ENCODE measurements at regions not wholly inside any gene's neighbourhood (a gene's known extent, or its start where the extent isn't known, plus 50 kb on each side); places are given as distances from the start of the nearest gene placed in this dataset.
"Not testable (repeated sequence)": the region's sequence is repeated elsewhere in the genome, so short reads cannot be mapped to it uniquely, and the experiment has no call there.

GRCh38 chr5:119961993-119962392 lies 332.6 kb downstream of the FAM170A start:
- DNase-seq (ENCODE audit: unreplicated experiment) = no peak
- intact Hi-C loops (cut with micrococcal nuclease) = no loop called here

GRCh38 chr5:119966028-119966427 lies 336.7 kb downstream of the FAM170A start:
- no peaks in the 10 kb centered on the region for H3K36me3 Mint-ChIP-seq (ENCODE audit: insufficient read depth, unreplicated experiment)
- H3K27ac Mint-ChIP-seq (ENCODE audit: low read depth, unreplicated experiment) = no peak overlapping the region
- H3K9me3 Mint-ChIP-seq (ENCODE audit: unreplicated experiment) = no peaks in the 10 kb centered on the region
- H3K4me1 Mint-ChIP-seq (ENCODE audit: insufficient read depth, unreplicated experiment) = no peaks in the 10 kb centered on the region
- no peak overlapping the region for H3K4me3 Mint-ChIP-seq (ENCODE audit: unreplicated experiment)
- ChIA-PET POLR2A (no interaction called here), CTCF (interaction anchor here (0.6 kb wide), 1 partner anchor 458 kb away, joined by 3 read pairs; no protein-coding TSS in a partner anchor)
- intact Hi-C loops (cut with micrococcal nuclease) = no loop called here
- no peaks in the 10 kb centered on the region for H3K27me3 Mint-ChIP-seq (ENCODE audit: insufficient read depth, unreplicated experiment)
- no TSS peak for BruUV-seq (replicated peaks)
- DNase-seq (ENCODE audit: unreplicated experiment) = no peak
- TF ChIP-seq, protein P1, sequence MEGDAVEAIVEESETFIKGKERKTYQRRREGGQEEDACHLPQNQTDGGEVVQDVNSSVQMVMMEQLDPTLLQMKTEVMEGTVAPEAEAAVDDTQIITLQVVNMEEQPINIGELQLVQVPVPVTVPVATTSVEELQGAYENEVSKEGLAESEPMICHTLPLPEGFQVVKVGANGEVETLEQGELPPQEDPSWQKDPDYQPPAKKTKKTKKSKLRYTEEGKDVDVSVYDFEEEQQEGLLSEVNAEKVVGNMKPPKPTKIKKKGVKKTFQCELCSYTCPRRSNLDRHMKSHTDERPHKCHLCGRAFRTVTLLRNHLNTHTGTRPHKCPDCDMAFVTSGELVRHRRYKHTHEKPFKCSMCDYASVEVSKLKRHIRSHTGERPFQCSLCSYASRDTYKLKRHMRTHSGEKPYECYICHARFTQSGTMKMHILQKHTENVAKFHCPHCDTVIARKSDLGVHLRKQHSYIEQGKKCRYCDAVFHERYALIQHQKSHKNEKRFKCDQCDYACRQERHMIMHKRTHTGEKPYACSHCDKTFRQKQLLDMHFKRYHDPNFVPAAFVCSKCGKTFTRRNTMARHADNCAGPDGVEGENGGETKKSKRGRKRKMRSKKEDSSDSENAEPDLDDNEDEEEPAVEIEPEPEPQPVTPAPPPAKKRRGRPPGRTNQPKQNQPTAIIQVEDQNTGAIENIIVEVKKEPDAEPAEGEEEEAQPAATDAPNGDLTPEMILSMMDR (IDR thresholded peaks at IDR 0.05; ENCODE audit: unreplicated experiment) = no peak

More at GRCh38 chr5:119961993-119962392, 332.6 kb downstream of the FAM170A start:
- TF ChIP-seq, protein P1 (IDR thresholded peaks at IDR 0.05; ENCODE audit: unreplicated experiment) = no peak
- H3K9me3 Mint-ChIP-seq (ENCODE audit: unreplicated experiment) = no peaks in the 10 kb centered on the region
- BruUV-seq (replicated peaks) = no TSS peak
- POLR2A ChIA-PET = no interaction called here
- CTCF ChIA-PET = interaction anchor here (0.7 kb wide), 1 partner anchor 994 kb away, joined by 3 read pairs; no protein-coding TSS in a partner anchor
- H3K4me1 Mint-ChIP-seq (ENCODE audit: insufficient read depth, unreplicated experiment) = no peaks in the 10 kb centered on the region
- no peaks in the 10 kb centered on the region for H3K36me3 Mint-ChIP-seq (ENCODE audit: insufficient read depth, unreplicated experiment)
- no peak overlapping the region for H3K27ac Mint-ChIP-seq (ENCODE audit: low read depth, unreplicated experiment)
- H3K27me3 Mint-ChIP-seq (ENCODE audit: insufficient read depth, unreplicated experiment) = no peaks in the 10 kb centered on the region
- H3K4me3 Mint-ChIP-seq (ENCODE audit: unreplicated experiment) = no peak overlapping the region

- TF ChIP-seq, protein P1 (IDR thresholded peaks at IDR 0.05; ENCODE audit: unreplicated experiment) = no peak
- no TSS peak for BruUV-seq (replicated peaks)
- no peaks in the 10 kb centered on the region for H3K36me3 Mint-ChIP-seq (ENCODE audit: insufficient read depth, unreplicated experiment)
- H3K9me3 Mint-ChIP-seq (ENCODE audit: unreplicated experiment) = no peaks in the 10 kb centered on the region
- H3K27ac Mint-ChIP-seq (ENCODE audit: low read depth, unreplicated experiment) = no peak overlapping the region
- DNase-seq (ENCODE audit: unreplicated experiment) = no peak
- POLR2A ChIA-PET = no interaction called here
- H3K27me3 Mint-ChIP-seq (ENCODE audit: insufficient read depth, unreplicated experiment) = no peaks in the 10 kb centered on the region
- intact Hi-C loops (cut with micrococcal nuclease) = no loop called here
- no peaks in the 10 kb centered on the region for H3K4me1 Mint-ChIP-seq (ENCODE audit: insufficient read depth, unreplicated experiment)
- CTCF ChIA-PET = interaction anchor here (0.6 kb wide), 1 partner anchor 114 kb away, joined by 3 read pairs; no protein-coding TSS in a partner anchor
- no peak overlapping the region for H3K4me3 Mint-ChIP-seq (ENCODE audit: unreplicated experiment)
These were observed 339.3 kb downstream of the FAM170A start for GRCh38 chr5:119968690-119969089.

GRCh38 chr5:119987077-119987476 lies 357.7 kb downstream of the FAM170A start:
- H3K27me3 Mint-ChIP-seq (ENCODE audit: insufficient read depth, unreplicated experiment); DNase-seq (ENCODE audit: unreplicated experiment); H3K36me3 Mint-ChIP-seq (ENCODE audit: insufficient read depth, unreplicated experiment); POLR2A ChIA-PET; intact Hi-C loops (cut with micrococcal nuclease); H3K4me3 Mint-ChIP-seq (ENCODE audit: unreplicated experiment); CTCF ChIA-PET; H3K27ac Mint-ChIP-seq (ENCODE audit: low read depth, unreplicated experiment); H3K4me1 Mint-ChIP-seq (ENCODE audit: insufficient read depth, unreplicated experiment); BruUV-seq (replicated peaks): not testable (repeated sequence)
- peaks cover 23% of the 10 kb centered on the region for H3K9me3 Mint-ChIP-seq (ENCODE audit: unreplicated experiment)

DNA sequence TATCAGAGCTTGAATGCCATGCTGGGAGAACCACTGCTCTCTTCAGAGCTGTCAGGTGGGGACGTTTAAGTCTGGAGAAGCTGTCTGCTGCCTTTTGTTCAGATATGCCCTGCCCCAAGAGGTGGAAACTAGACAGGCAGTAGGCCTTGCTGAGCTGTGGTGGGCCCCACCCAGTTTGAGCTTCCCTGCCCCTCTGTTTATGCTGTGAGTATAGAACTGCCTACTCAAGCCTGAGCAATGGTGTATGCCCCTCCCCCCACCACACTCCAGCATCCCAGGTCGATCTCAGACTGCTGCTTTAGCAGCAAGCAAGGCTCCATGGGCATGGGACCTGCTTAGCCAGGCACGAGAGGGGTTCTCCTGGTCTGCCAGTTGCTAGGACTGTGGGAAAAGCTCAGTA lies 362.3 kb downstream of the FAM170A start:
- H3K27me3 Mint-ChIP-seq (ENCODE audit: insufficient read depth, unreplicated experiment) = no peaks in the 10 kb centered on the region
- TF ChIP-seq, protein P1 (IDR thresholded peaks at IDR 0.05; ENCODE audit: unreplicated experiment) = no peak
- BruUV-seq (replicated peaks) = no TSS peak
- H3K36me3 Mint-ChIP-seq (ENCODE audit: insufficient read depth, unreplicated experiment) = no peaks in the 10 kb centered on the region
- peaks cover 21% of the 10 kb centered on the region for H3K9me3 Mint-ChIP-seq (ENCODE audit: unreplicated experiment)
- intact Hi-C loops (cut with micrococcal nuclease) = no loop called here
- no peak overlapping the region for H3K4me3 Mint-ChIP-seq (ENCODE audit: unreplicated experiment)
- no peaks in the 10 kb centered on the region for H3K4me1 Mint-ChIP-seq (ENCODE audit: insufficient read depth, unreplicated experiment)
- H3K27ac Mint-ChIP-seq (ENCODE audit: low read depth, unreplicated experiment) = no peak overlapping the region
- CTCF ChIA-PET = no interaction called here
- DNase-seq (ENCODE audit: unreplicated experiment) = no peak
- POLR2A ChIA-PET = no interaction called here
